ENCODE measurements at regions not wholly inside any gene's neighbourhood (a gene's known extent, or its start where the extent isn't known, plus 50 kb on each side); places are given as distances from the start of the nearest gene placed in this dataset.

GRCh38 chrX:43479070-43479469, 177.0 kb upstream of the MAOA start:
- H3K9me3 ChIP-seq: no peaks in the 10 kb centered on the region
- DNase-seq (no peak), ATAC-seq (no peak)
- no peak overlapping the region for H3K4me3 ChIP-seq
- H3K27me3 ChIP-seq (ENCODE audit: insufficient read depth in 3 of 3, low read length in 2 of 3): peaks cover 0 to 9% (median 0%) of the 10 kb centered on the region in 3 donors
- H3K36me3 ChIP-seq (ENCODE audit: insufficient read depth in 1 of 2, low read depth in 1 of 2): no peaks in the 10 kb centered on the region
- WGBS, 3 donors: 93 to 100% (median 97%) methylated on average over 3 of the region's 3 CpGs
- intact Hi-C loops (cut with DNase I): no loop called here
- H3K27ac ChIP-seq: no peak overlapping the region
- TF ChIP-seq, protein P1, sequence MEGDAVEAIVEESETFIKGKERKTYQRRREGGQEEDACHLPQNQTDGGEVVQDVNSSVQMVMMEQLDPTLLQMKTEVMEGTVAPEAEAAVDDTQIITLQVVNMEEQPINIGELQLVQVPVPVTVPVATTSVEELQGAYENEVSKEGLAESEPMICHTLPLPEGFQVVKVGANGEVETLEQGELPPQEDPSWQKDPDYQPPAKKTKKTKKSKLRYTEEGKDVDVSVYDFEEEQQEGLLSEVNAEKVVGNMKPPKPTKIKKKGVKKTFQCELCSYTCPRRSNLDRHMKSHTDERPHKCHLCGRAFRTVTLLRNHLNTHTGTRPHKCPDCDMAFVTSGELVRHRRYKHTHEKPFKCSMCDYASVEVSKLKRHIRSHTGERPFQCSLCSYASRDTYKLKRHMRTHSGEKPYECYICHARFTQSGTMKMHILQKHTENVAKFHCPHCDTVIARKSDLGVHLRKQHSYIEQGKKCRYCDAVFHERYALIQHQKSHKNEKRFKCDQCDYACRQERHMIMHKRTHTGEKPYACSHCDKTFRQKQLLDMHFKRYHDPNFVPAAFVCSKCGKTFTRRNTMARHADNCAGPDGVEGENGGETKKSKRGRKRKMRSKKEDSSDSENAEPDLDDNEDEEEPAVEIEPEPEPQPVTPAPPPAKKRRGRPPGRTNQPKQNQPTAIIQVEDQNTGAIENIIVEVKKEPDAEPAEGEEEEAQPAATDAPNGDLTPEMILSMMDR (IDR thresholded peaks at IDR 0.05): no peak
- no peaks in the 10 kb centered on the region for H3K4me1 ChIP-seq

DNA sequence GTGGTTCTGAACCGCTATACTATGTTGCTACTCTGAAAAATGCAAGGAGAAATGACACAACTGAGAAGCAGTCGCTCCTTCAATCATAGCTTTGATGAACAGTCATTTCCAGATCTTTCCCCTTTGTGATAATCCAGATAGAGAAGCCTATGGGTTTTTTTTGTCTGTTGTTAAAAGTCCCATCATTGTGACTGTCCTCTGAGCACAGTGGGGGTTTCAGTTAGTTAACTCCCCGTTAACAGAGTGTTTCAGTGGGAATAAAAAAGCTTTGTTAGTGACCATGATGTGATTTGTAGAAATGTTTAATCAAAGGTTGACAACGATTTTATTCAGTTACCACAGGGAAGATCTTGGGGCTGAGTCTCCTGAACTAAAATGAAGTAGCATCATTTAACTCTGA, 176.2 kb upstream of the MAOA start:
- intact Hi-C loops (cut with DNase I): no loop called here
- Histone ChIP-seq H3K27me3 (ENCODE audit: insufficient read depth in 3 of 3, low read length in 2 of 3) (peaks cover 0 to 9% (median 0%) of the 10 kb centered on the region in 3 donors), H3K27ac (no peak overlapping the region), H3K4me1 (no peaks in the 10 kb centered on the region), H3K9me3 (no peaks in the 10 kb centered on the region), H3K36me3 (ENCODE audit: insufficient read depth in 1 of 2, low read depth in 1 of 2) (no peaks in the 10 kb centered on the region), H3K4me3 (no peak overlapping the region)
- 59 to 83% (median 83%) methylated on average over 4 of the region's 4 CpGs for WGBS, 3 donors
- ATAC-seq (no peak), DNase-seq (no peak)
- TF ChIP-seq, protein P1 (IDR thresholded peaks at IDR 0.05): no peak

- H3K27ac ChIP-seq: no peak overlapping the region
- H3K4me1 ChIP-seq: no peaks in the 10 kb centered on the region
- H3K4me3 ChIP-seq: no peak overlapping the region
- ATAC-seq (no peak), DNase-seq (no peak)
- WGBS, 3 donors: 61 to 71% (median 71%) methylated on average over 5 of the region's 5 CpGs
- no peaks in the 10 kb centered on the region for H3K36me3 ChIP-seq (ENCODE audit: insufficient read depth in 1 of 2, low read depth in 1 of 2)
- TF ChIP-seq, protein P1 (IDR thresholded peaks at IDR 0.05): no peak
- peaks cover 0 to 14% (median 0%) of the 10 kb centered on the region in 3 donors for H3K27me3 ChIP-seq (ENCODE audit: insufficient read depth in 3 of 3, low read length in 2 of 3)
- H3K9me3 ChIP-seq: no peaks in the 10 kb centered on the region
- intact Hi-C loops (cut with DNase I): no loop called here
Observed at GRCh38 chrX:43481576-43481975, 174.5 kb upstream of the MAOA start.

DNA sequence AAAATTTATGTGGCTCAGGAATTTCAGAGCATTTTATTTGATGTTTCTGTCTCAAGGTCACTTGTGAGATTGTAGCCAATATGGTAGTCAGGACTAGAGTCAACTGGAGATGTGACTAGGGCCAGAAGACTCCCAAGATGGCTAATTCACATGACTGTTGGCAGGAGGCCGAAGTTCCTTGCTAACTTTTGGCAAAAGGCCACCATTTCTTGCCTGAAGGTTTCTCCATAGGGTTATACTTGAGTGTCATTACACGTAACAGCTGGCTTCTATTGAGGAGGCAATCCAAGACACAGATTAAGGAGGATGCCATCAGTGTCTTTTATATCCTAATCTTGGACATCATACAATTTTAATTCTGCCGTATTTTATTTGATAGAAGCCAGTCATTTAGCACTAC, 162.3 kb upstream of the MAOA start:
- H3K4me1 ChIP-seq: no peaks in the 10 kb centered on the region
- no peaks in the 10 kb centered on the region for H3K36me3 ChIP-seq (ENCODE audit: insufficient read depth in 1 of 2, low read depth in 1 of 2)
- 16 to 32% (median 27%) methylated on average over 3 of the region's 3 CpGs for WGBS, 3 donors
- intact Hi-C loops (cut with DNase I): no loop called here
- no peaks in the 10 kb centered on the region for H3K9me3 ChIP-seq
- no peaks in the 10 kb centered on the region for H3K27me3 ChIP-seq (ENCODE audit: insufficient read depth in 3 of 3, low read length in 2 of 3)
- no peak for ATAC-seq
- no peak overlapping the region for H3K27ac ChIP-seq
- DNase-seq: no peak
- TF ChIP-seq, protein P1 (IDR thresholded peaks at IDR 0.05): no peak
- H3K4me3 ChIP-seq: no peak overlapping the region

DNA sequence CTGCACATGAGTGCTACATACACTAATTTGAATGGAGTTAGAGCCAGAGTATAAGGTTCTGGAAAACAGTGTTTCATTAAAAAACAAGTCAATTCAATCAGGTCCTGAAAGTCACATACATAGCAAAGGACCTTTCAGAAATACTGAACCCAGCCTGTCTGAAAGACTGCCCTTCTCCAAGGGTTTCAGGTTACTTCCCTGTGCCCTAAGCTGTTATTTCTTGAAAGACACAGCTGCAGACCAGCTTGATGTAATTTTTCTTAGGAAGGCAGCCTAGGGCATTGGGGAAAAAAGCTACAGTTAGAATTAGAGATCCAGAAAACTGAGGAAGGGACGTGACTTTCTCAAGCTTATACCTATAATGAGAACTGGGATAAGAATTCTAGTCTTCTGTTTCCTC, 155.9 kb upstream of the MAOA start:
- DNase-seq (no peak), ATAC-seq (no peak)
- H3K4me3 ChIP-seq: no peak overlapping the region
- TF ChIP-seq, protein P1 (IDR thresholded peaks at IDR 0.05): no peak
- peaks cover 0 to 11% (median 0%) of the 10 kb centered on the region in 3 donors for H3K27me3 ChIP-seq (ENCODE audit: insufficient read depth in 3 of 3, low read length in 2 of 3)
- no peak overlapping the region for H3K27ac ChIP-seq
- intact Hi-C loops (cut with DNase I): no loop called here
- H3K9me3 ChIP-seq: no peaks in the 10 kb centered on the region
- whole genome bisulfite sequencing, 3 donors: 14 to 58% (median 38%) methylated on average over 1 of the region's 1 CpG
- no peaks in the 10 kb centered on the region for H3K36me3 ChIP-seq (ENCODE audit: insufficient read depth in 1 of 2, low read depth in 1 of 2)
- H3K4me1 ChIP-seq: no peaks in the 10 kb centered on the region
